ENCODE measurements at regions not wholly inside any gene's neighbourhood (a gene's known extent, or its start where the extent isn't known, plus 50 kb on each side); places are given as distances from the start of the nearest gene placed in this dataset.

GRCh38 chr2:147509821-147510220 is 335.0 kb upstream of the ACVR2A start:
- no peak for DNase-seq (ENCODE audit: low read depth)

GRCh38 chr2:147506889-147507288 is 337.9 kb upstream of the ACVR2A start:
- no peak for DNase-seq (ENCODE audit: low read depth)

GRCh38 chr2:147502711-147503290 is 342.0 kb upstream of the ACVR2A start:
- no peak for DNase-seq (ENCODE audit: low read depth)

- DNase-seq (ENCODE audit: low read depth) = no peak
These were observed 342.9 kb upstream of the ACVR2A start for GRCh38 chr2:147501968-147502367.

GRCh38 chr2:147500819-147501395 is 343.9 kb upstream of the ACVR2A start:
- DNase-seq (ENCODE audit: low read depth) = no peak

GRCh38 chr2:147500229-147500628 is 344.6 kb upstream of the ACVR2A start:
- no peak for DNase-seq (ENCODE audit: low read depth)

GRCh38 chr2:147499785-147500184 is 345.0 kb upstream of the ACVR2A start:
- DNase-seq (ENCODE audit: low read depth) = no peak

- DNase-seq (ENCODE audit: low read depth) = peak; percentile 20
These were observed 349.1 kb upstream of the ACVR2A start for GRCh38 chr2:147495734-147496133.

- DNase-seq (ENCODE audit: low read depth) = no peak
These were observed 352.4 kb upstream of the ACVR2A start for GRCh38 chr2:147492471-147492870.

GRCh38 chr2:147491506-147491905 is 353.3 kb upstream of the ACVR2A start:
- no peak for DNase-seq (ENCODE audit: low read depth)

- DNase-seq (ENCODE audit: low read depth) = no peak
These were observed 354.2 kb upstream of the ACVR2A start for GRCh38 chr2:147490401-147491261.

- DNase-seq (ENCODE audit: low read depth) = no peak
These were observed 356.4 kb upstream of the ACVR2A start for GRCh38 chr2:147488472-147488871.

GRCh38 chr2:147487978-147488289 is 356.9 kb upstream of the ACVR2A start:
- DNase-seq (ENCODE audit: low read depth) = no peak

GRCh38 chr2:147487286-147487977 is 357.4 kb upstream of the ACVR2A start:
- no peak for DNase-seq (ENCODE audit: low read depth)

GRCh38 chr2:147485210-147485851 is 359.5 kb upstream of the ACVR2A start:
- no peak for DNase-seq (ENCODE audit: low read depth)

- DNase-seq (ENCODE audit: low read depth) = no peak
These were observed 360.9 kb upstream of the ACVR2A start for GRCh38 chr2:147483911-147484310.

- DNase-seq (ENCODE audit: low read depth) = no peak
These were observed 361.7 kb upstream of the ACVR2A start for GRCh38 chr2:147482916-147483669.

GRCh38 chr2:147482111-147482895 is 362.5 kb upstream of the ACVR2A start:
- peak; percentile 26 for DNase-seq (ENCODE audit: low read depth)

- no peak for DNase-seq (ENCODE audit: low read depth)
These were observed 365.5 kb upstream of the ACVR2A start for GRCh38 chr2:147479358-147479757.

GRCh38 chr2:147473075-147473474 is 371.8 kb upstream of the ACVR2A start:
- no peak for DNase-seq (ENCODE audit: low read depth)

Measured in LHCN-M2 (cell line).